ENCODE measurements at regions not wholly inside any gene's neighbourhood (a gene's known extent, or its start where the extent isn't known, plus 50 kb on each side); places are given as distances from the start of the nearest gene placed in this dataset.

DNA sequence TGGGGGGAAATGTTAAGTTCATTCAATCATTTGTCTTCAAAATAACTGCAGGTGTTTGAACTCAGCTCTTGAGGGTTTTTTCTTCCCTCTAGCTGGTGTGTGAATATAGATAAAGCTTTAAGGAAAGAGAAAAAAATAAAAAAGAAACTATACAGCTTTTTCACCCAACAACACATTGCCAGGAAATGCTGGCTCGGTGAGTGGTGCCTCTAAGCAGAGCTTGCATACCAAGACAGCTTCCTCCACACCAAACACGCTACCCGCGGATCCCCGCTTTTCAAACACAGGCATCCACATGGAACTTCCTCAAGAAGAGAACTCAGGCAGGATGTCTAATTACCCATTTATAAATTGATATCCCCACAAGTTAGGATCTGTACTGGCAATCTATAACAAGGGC, 69.8 kb upstream of the TANK start:
- TF ChIP-seq, protein P1, sequence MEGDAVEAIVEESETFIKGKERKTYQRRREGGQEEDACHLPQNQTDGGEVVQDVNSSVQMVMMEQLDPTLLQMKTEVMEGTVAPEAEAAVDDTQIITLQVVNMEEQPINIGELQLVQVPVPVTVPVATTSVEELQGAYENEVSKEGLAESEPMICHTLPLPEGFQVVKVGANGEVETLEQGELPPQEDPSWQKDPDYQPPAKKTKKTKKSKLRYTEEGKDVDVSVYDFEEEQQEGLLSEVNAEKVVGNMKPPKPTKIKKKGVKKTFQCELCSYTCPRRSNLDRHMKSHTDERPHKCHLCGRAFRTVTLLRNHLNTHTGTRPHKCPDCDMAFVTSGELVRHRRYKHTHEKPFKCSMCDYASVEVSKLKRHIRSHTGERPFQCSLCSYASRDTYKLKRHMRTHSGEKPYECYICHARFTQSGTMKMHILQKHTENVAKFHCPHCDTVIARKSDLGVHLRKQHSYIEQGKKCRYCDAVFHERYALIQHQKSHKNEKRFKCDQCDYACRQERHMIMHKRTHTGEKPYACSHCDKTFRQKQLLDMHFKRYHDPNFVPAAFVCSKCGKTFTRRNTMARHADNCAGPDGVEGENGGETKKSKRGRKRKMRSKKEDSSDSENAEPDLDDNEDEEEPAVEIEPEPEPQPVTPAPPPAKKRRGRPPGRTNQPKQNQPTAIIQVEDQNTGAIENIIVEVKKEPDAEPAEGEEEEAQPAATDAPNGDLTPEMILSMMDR (IDR thresholded peaks at IDR 0.05): no peak
- TF ChIP-seq, protein P2, sequence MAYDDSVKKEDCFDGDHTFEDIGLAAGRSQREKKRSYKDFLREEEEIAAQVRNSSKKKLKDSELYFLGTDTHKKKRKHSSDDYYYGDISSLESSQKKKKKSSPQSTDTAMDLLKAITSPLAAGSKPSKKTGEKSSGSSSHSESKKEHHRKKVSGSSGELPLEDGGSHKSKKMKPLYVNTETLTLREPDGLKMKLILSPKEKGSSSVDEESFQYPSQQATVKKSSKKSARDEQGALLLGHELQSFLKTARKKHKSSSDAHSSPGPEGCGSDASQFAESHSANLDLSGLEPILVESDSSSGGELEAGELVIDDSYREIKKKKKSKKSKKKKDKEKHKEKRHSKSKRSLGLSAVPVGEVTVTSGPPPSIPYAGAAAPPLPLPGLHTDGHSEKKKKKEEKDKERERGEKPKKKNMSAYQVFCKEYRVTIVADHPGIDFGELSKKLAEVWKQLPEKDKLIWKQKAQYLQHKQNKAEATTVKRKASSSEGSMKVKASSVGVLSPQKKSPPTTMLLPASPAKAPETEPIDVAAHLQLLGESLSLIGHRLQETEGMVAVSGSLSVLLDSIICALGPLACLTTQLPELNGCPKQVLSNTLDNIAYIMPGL (CRISPR knock-in tag; IDR thresholded peaks at IDR 0.05): no peak
- TF ChIP-seq, protein P3, sequence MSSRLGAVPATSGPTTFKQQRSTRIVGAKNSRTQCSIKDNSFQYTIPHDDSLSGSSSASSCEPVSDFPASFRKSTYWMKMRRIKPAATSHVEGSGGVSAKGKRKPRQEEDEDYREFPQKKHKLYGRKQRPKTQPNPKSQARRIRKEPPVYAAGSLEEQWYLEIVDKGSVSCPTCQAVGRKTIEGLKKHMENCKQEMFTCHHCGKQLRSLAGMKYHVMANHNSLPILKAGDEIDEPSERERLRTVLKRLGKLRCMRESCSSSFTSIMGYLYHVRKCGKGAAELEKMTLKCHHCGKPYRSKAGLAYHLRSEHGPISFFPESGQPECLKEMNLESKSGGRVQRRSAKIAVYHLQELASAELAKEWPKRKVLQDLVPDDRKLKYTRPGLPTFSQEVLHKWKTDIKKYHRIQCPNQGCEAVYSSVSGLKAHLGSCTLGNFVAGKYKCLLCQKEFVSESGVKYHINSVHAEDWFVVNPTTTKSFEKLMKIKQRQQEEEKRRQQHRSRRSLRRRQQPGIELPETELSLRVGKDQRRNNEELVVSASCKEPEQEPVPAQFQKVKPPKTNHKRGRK (CRISPR knock-in tag; IDR thresholded peaks at IDR 0.05; ENCODE audit: borderline replicate concordance): no peak
- no peak for TF ChIP-seq SP1 (CRISPR knock-in tag; conservative IDR thresholded peaks at IDR 0.05)
- TF ChIP-seq, protein P4, sequence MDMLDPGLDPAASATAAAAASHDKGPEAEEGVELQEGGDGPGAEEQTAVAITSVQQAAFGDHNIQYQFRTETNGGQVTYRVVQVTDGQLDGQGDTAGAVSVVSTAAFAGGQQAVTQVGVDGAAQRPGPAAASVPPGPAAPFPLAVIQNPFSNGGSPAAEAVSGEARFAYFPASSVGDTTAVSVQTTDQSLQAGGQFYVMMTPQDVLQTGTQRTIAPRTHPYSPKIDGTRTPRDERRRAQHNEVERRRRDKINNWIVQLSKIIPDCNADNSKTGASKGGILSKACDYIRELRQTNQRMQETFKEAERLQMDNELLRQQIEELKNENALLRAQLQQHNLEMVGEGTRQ (CRISPR knock-in tag; IDR thresholded peaks at IDR 0.05): no peak
- TF ChIP-seq, protein P5, sequence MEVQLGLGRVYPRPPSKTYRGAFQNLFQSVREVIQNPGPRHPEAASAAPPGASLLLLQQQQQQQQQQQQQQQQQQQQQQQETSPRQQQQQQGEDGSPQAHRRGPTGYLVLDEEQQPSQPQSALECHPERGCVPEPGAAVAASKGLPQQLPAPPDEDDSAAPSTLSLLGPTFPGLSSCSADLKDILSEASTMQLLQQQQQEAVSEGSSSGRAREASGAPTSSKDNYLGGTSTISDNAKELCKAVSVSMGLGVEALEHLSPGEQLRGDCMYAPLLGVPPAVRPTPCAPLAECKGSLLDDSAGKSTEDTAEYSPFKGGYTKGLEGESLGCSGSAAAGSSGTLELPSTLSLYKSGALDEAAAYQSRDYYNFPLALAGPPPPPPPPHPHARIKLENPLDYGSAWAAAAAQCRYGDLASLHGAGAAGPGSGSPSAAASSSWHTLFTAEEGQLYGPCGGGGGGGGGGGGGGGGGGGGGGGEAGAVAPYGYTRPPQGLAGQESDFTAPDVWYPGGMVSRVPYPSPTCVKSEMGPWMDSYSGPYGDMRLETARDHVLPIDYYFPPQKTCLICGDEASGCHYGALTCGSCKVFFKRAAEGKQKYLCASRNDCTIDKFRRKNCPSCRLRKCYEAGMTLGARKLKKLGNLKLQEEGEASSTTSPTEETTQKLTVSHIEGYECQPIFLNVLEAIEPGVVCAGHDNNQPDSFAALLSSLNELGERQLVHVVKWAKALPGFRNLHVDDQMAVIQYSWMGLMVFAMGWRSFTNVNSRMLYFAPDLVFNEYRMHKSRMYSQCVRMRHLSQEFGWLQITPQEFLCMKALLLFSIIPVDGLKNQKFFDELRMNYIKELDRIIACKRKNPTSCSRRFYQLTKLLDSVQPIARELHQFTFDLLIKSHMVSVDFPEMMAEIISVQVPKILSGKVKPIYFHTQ (CRISPR knock-in tag; IDR thresholded peaks at IDR 0.05): no peak
